Stimulated activated CD4-positive, alpha-beta T cell treated with anti-CD3 and anti-CD28 coated beads, Interleukin-12 subunit alpha, Interleukin-12 subunit beta, amount 100 ng/mL, for 4 hours (primary cell): ENCODE measurements at regions not wholly inside any gene's neighbourhood (a gene's known extent, or its start where the extent isn't known, plus 50 kb on each side); places are given as distances from the start of the nearest gene placed in this dataset.
"Not testable (repeated sequence)": the region's sequence is repeated elsewhere in the genome, so short reads cannot be mapped to it uniquely, and the experiment has no call there.

ENCODE experiments used
- DNase-seq: peaks from one replicate; pipeline ENCODE4 v3.0.0-alpha.2; 2020

- DNase-seq = no peak
Observed at GRCh38 chr12:75698052-75698451, 186.6 kb upstream of the KRR1 start.

- DNase-seq = no peak
Observed at GRCh38 chr12:75695926-75696325, 184.5 kb upstream of the KRR1 start.

- DNase-seq = no peak
Observed at GRCh38 chr12:75694534-75695268, 183.3 kb upstream of the KRR1 start.

- no peak for DNase-seq
Observed at GRCh38 chr12:75692876-75693275, 181.5 kb upstream of the KRR1 start.

GRCh38 chr12:75690296-75690955 is 179.0 kb upstream of the KRR1 start:
- no peak for DNase-seq

- not testable (repeated sequence) for DNase-seq
Observed at GRCh38 chr12:75686233-75686632, 174.8 kb upstream of the KRR1 start.

- DNase-seq = no peak
Observed at GRCh38 chr12:75685617-75686225, 174.3 kb upstream of the KRR1 start.

GRCh38 chr12:75684678-75685616 is 173.5 kb upstream of the KRR1 start:
- no peak for DNase-seq

- not testable (repeated sequence) for DNase-seq
Observed at GRCh38 chr12:75683995-75684586, 172.7 kb upstream of the KRR1 start.

- DNase-seq = no peak
Observed at GRCh38 chr12:75683220-75683619, 171.8 kb upstream of the KRR1 start.

- DNase-seq = no peak
Observed at GRCh38 chr12:75677522-75677921, 166.1 kb upstream of the KRR1 start.

GRCh38 chr12:75674393-75674792 is 163.0 kb upstream of the KRR1 start:
- DNase-seq = no peak

- no peak for DNase-seq
Observed at GRCh38 chr12:75672200-75672599, 160.8 kb upstream of the KRR1 start.

- no peak for DNase-seq
Observed at GRCh38 chr12:75670216-75670615, 158.8 kb upstream of the KRR1 start.

GRCh38 chr12:75666939-75667334 is 155.5 kb upstream of the KRR1 start:
- DNase-seq = no peak

GRCh38 chr12:75666126-75666938 is 154.9 kb upstream of the KRR1 start:
- DNase-seq = no peak

GRCh38 chr12:75665216-75665615 is 153.8 kb upstream of the KRR1 start:
- DNase-seq = no peak

GRCh38 chr12:75662511-75663159 is 151.2 kb upstream of the KRR1 start:
- DNase-seq = no peak

- DNase-seq = no peak
Observed at GRCh38 chr12:75661908-75662307, 150.5 kb upstream of the KRR1 start.

- no peak for DNase-seq
Observed at GRCh38 chr12:75660805-75661404, 149.5 kb upstream of the KRR1 start.

GRCh38 chr12:75660107-75660530 is 148.7 kb upstream of the KRR1 start:
- DNase-seq = no peak
